Activated naive CD8-positive, alpha-beta T cell (primary cell): ENCODE measurements at regions not wholly inside any gene's neighbourhood (a gene's known extent, or its start where the extent isn't known, plus 50 kb on each side); places are given as distances from the start of the nearest gene placed in this dataset.
A peak's percentile ranks its signal among the peaks of the same experiment; 100 is the strongest.

Experiments used
- H3K27ac Mint-ChIP-seq: one replicate; pipeline ENCODE4 v1.8.0; 2021; ENCODE audit warnings: mixed read lengths
- H3K27me3 Mint-ChIP-seq: one replicate; pipeline ENCODE4 v1.8.0; 2021; ENCODE audit warnings: mixed read lengths
- H3K36me3 Mint-ChIP-seq: one replicate; pipeline ENCODE4 v1.8.0; 2021; ENCODE audit warnings: mixed read lengths
- H3K4me1 Mint-ChIP-seq: one replicate; pipeline ENCODE4 v1.8.0; 2021; ENCODE audit warnings: low read depth, mixed read lengths
- H3K4me3 Mint-ChIP-seq: one replicate; pipeline ENCODE4 v1.8.0; 2021; ENCODE audit warnings: mild to moderate bottlenecking, mixed read lengths
- H3K9me3 Mint-ChIP-seq: one replicate; pipeline ENCODE4 v1.8.0; 2021; ENCODE audit warnings: low read depth, mixed read lengths

GRCh38 chr15:93428150-93428549, 339.1 kb upstream of the RGMA start:
- H3K27ac Mint-ChIP-seq: no peak overlapping the region
- no peaks in the 10 kb centered on the region for H3K27me3 Mint-ChIP-seq
- H3K4me1 Mint-ChIP-seq: no peaks in the 10 kb centered on the region
- H3K4me3 Mint-ChIP-seq: no peak overlapping the region
- H3K36me3 Mint-ChIP-seq: no peaks in the 10 kb centered on the region
- no peaks in the 10 kb centered on the region for H3K9me3 Mint-ChIP-seq

- no peaks in the 10 kb centered on the region for H3K9me3 Mint-ChIP-seq
- no peaks in the 10 kb centered on the region for H3K4me1 Mint-ChIP-seq
- H3K27me3 Mint-ChIP-seq: no peaks in the 10 kb centered on the region
- H3K4me3 Mint-ChIP-seq: no peak overlapping the region
- H3K36me3 Mint-ChIP-seq: no peaks in the 10 kb centered on the region
- no peak overlapping the region for H3K27ac Mint-ChIP-seq
These were observed 335.1 kb upstream of the RGMA start for GRCh38 chr15:93424131-93424530.

- H3K9me3 Mint-ChIP-seq: no peaks in the 10 kb centered on the region
- H3K4me1 Mint-ChIP-seq: no peaks in the 10 kb centered on the region
- no peaks in the 10 kb centered on the region for H3K36me3 Mint-ChIP-seq
- H3K27ac Mint-ChIP-seq: no peak overlapping the region
- H3K27me3 Mint-ChIP-seq: no peaks in the 10 kb centered on the region
- H3K4me3 Mint-ChIP-seq: no peak overlapping the region
These were observed 333.5 kb upstream of the RGMA start for GRCh38 chr15:93422476-93422875.

GRCh38 chr15:93420477-93420876, 331.5 kb upstream of the RGMA start:
- Mint-ChIP-seq H3K4me3 (no peak overlapping the region), H3K27ac (no peak overlapping the region), H3K36me3 (no peaks in the 10 kb centered on the region), H3K9me3 (no peaks in the 10 kb centered on the region), H3K4me1 (no peaks in the 10 kb centered on the region), H3K27me3 (peaks cover 3% of the 10 kb centered on the region)

GRCh38 chr15:93420050-93420452, 331.0 kb upstream of the RGMA start:
- no peaks in the 10 kb centered on the region for H3K4me1 Mint-ChIP-seq
- H3K27me3 Mint-ChIP-seq: peaks cover 3% of the 10 kb centered on the region
- no peaks in the 10 kb centered on the region for H3K9me3 Mint-ChIP-seq
- H3K36me3 Mint-ChIP-seq: no peaks in the 10 kb centered on the region
- H3K27ac Mint-ChIP-seq: no peak overlapping the region
- H3K4me3 Mint-ChIP-seq: no peak overlapping the region

GRCh38 chr15:93418566-93418965, 329.6 kb upstream of the RGMA start:
- Mint-ChIP-seq H3K27me3 (peaks cover 3% of the 10 kb centered on the region), H3K27ac (no peak overlapping the region), H3K36me3 (no peaks in the 10 kb centered on the region), H3K9me3 (no peaks in the 10 kb centered on the region), H3K4me1 (no peaks in the 10 kb centered on the region), H3K4me3 (no peak overlapping the region)

GRCh38 chr15:93417631-93418030, 328.6 kb upstream of the RGMA start:
- Mint-ChIP-seq H3K4me3 (no peak overlapping the region), H3K9me3 (no peaks in the 10 kb centered on the region), H3K27me3 (peaks cover 3% of the 10 kb centered on the region), H3K4me1 (no peaks in the 10 kb centered on the region), H3K27ac (no peak overlapping the region), H3K36me3 (no peaks in the 10 kb centered on the region)

GRCh38 chr15:93417156-93417555, 328.1 kb upstream of the RGMA start:
- Mint-ChIP-seq H3K36me3 (no peaks in the 10 kb centered on the region), H3K27ac (no peak overlapping the region), H3K9me3 (no peaks in the 10 kb centered on the region), H3K4me3 (no peak overlapping the region), H3K27me3 (peaks cover 3% of the 10 kb centered on the region), H3K4me1 (no peaks in the 10 kb centered on the region)

- Mint-ChIP-seq H3K4me1 (no peaks in the 10 kb centered on the region), H3K4me3 (no peak overlapping the region), H3K27ac (no peak overlapping the region), H3K9me3 (no peaks in the 10 kb centered on the region), H3K36me3 (no peaks in the 10 kb centered on the region), H3K27me3 (peaks cover 3% of the 10 kb centered on the region)
These were observed 326.6 kb upstream of the RGMA start for GRCh38 chr15:93415576-93415975.

- Mint-ChIP-seq H3K36me3 (no peaks in the 10 kb centered on the region), H3K4me3 (no peak overlapping the region), H3K27ac (no peak overlapping the region), H3K9me3 (no peaks in the 10 kb centered on the region), H3K4me1 (no peaks in the 10 kb centered on the region), H3K27me3 (peaks cover 3% of the 10 kb centered on the region)
These were observed 325.7 kb upstream of the RGMA start for GRCh38 chr15:93414576-93415231.

- Mint-ChIP-seq H3K4me1 (no peaks in the 10 kb centered on the region), H3K36me3 (no peaks in the 10 kb centered on the region), H3K27ac (peak overlapping the region; percentile 34), H3K9me3 (no peaks in the 10 kb centered on the region), H3K27me3 (peaks cover 3% of the 10 kb centered on the region), H3K4me3 (no peak overlapping the region)
These were observed 324.7 kb upstream of the RGMA start for GRCh38 chr15:93413745-93414144.

GRCh38 chr15:93399121-93399520, 310.1 kb upstream of the RGMA start:
- no peaks in the 10 kb centered on the region for H3K4me1 Mint-ChIP-seq
- H3K9me3 Mint-ChIP-seq: no peaks in the 10 kb centered on the region
- H3K27ac Mint-ChIP-seq: no peak overlapping the region

GRCh38 chr15:93389211-93389610, 300.2 kb upstream of the RGMA start:
- H3K27ac Mint-ChIP-seq: no peak overlapping the region
- no peak overlapping the region for H3K4me3 Mint-ChIP-seq
- no peaks in the 10 kb centered on the region for H3K36me3 Mint-ChIP-seq
- H3K4me1 Mint-ChIP-seq: no peaks in the 10 kb centered on the region
- no peaks in the 10 kb centered on the region for H3K9me3 Mint-ChIP-seq
- no peaks in the 10 kb centered on the region for H3K27me3 Mint-ChIP-seq

More at GRCh38 chr15:93399121-93399520, 310.1 kb upstream of the RGMA start:
- H3K27me3 Mint-ChIP-seq: peaks cover 8% of the 10 kb centered on the region
- no peaks in the 10 kb centered on the region for H3K36me3 Mint-ChIP-seq
- H3K4me3 Mint-ChIP-seq: no peak overlapping the region

- Mint-ChIP-seq H3K9me3 (no peaks in the 10 kb centered on the region), H3K36me3 (no peaks in the 10 kb centered on the region), H3K4me1 (no peaks in the 10 kb centered on the region), H3K4me3 (no peak overlapping the region), H3K27me3 (no peaks in the 10 kb centered on the region), H3K27ac (no peak overlapping the region)
These were observed 295.9 kb upstream of the RGMA start for GRCh38 chr15:93384886-93385285.

GRCh38 chr15:93382200-93382820, 293.3 kb upstream of the RGMA start:
- no peak overlapping the region for H3K27ac Mint-ChIP-seq
- no peaks in the 10 kb centered on the region for H3K36me3 Mint-ChIP-seq
- no peaks in the 10 kb centered on the region for H3K9me3 Mint-ChIP-seq
- H3K4me3 Mint-ChIP-seq: no peak overlapping the region
- no peaks in the 10 kb centered on the region for H3K4me1 Mint-ChIP-seq
- no peaks in the 10 kb centered on the region for H3K27me3 Mint-ChIP-seq

- H3K36me3 Mint-ChIP-seq: no peaks in the 10 kb centered on the region
- H3K9me3 Mint-ChIP-seq: no peaks in the 10 kb centered on the region
- H3K27ac Mint-ChIP-seq: no peak overlapping the region
- H3K4me3 Mint-ChIP-seq: no peak overlapping the region
- H3K27me3 Mint-ChIP-seq: peaks cover 6% of the 10 kb centered on the region
- H3K4me1 Mint-ChIP-seq: no peaks in the 10 kb centered on the region
These were observed 289.5 kb upstream of the RGMA start for GRCh38 chr15:93378558-93378957.
